Right ventricle myocardium inferior (tissue), 1 donor: ENCODE measurements at regions not wholly inside any gene's neighbourhood (a gene's known extent, or its start where the extent isn't known, plus 50 kb on each side); places are given as distances from the start of the nearest gene placed in this dataset. TPM values are rescaled to one million over a fixed set of nuclear protein-coding genes. Genes with fewer than 3 reads are reported as not detected.
"Not testable (repeated sequence)": the region's sequence is repeated elsewhere in the genome, so short reads cannot be mapped to it uniquely, and the experiment has no call there.

ENCODE experiments used
- ATAC-seq: fragments of 200-7000 bp; cut with Tn5 transposase; one replicate; pipeline ENCODE4 v1.9.1; 2020; ENCODE audit warnings: mild to moderate bottlenecking, moderate library complexity
- DNase-seq: peaks from one replicate; pipeline ENCODE4 v3.0.0; 2021; ENCODE audit errors: missing footprints
- intact Hi-C: fragments of 100-400 bp; cut with DNase I; formaldehyde crosslinking; loops from one replicate; pipeline ENCODE4 v1.11.0; 2022
- microRNA-seq: library from miRNA; unstranded; fragments of <30 nt; microRNA quantifications from one replicate; pipeline ENCODE4 v1.2.0, GENCODE V29; 2020
- donor health status: DM: no; HTN: yes; CAD: no; lungs with severe emphysema.

DNA sequence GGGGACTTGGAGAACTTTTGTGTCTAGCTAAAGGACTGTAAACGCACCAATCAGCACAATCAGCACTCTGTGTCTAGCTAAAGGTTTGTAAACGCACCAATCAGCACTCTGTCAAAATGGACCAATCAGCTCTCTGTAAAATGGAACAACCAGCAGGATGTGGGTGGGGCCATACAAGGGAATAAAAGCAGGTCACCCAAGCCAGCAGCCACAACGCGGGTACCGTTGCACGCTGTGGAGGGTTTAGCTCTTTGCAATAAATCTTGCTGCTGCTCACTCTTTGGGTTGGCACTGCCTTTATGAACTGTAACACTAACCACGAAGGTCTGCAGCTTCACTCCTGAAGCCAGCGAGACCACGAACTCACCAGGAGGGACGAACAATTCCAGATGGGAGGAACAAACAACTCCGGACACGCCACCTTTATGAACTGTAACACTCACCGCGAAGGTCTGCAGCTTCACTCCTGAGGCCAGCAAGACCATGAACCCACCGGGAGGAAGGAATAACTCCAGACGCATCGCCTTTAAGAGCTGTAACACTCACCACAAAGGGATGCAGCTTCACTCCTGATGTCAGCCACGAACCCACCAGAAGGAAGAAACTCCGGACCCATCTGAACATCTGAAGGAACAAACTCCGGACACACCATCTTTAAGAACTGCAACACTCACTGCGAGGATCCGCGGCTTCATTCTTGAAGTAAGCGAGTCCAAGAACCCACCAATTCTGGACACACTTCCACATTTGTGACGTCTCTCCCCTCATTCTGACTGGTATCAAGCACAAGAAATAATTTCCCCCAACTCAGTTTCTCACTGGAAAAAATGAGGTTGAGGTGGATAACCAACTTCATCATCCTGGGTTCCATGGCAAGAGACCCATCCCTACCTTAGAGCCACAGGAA lies 227.3 kb upstream of the AMIGO2 start:
- intact Hi-C loops, result loop anchor here (5.0 kb wide), 2 partner anchors 225 to 275 kb away; no protein-coding TSS in a partner anchor
- ATAC-seq, DNase-seq: not testable (repeated sequence)

DNA sequence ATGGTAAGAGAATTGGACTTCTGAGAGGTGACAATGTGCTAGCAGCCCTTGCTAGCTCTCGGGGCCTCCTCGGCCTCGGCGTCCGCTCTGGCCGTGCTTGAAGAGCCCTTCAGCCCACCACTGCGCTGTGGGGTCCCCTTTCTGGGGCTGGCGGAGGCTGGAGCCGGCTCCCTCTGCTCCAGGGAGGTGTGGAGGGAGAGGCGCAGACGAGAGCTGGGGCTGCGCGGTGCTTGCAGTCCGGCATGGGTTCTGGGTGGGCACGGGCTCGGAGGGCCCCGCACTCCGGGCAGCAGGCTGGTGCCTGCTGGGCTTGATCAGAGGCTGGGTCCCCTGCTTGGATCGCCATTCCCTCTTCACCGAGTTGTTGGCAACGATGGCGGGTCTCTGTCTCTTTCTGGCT lies 226.4 kb upstream of the AMIGO2 start:
- intact Hi-C loops, result loop anchor here (5.0 kb wide), 2 partner anchors 224 to 274 kb away; no protein-coding TSS in a partner anchor
- no peak for ATAC-seq
- no peak for DNase-seq

DNA sequence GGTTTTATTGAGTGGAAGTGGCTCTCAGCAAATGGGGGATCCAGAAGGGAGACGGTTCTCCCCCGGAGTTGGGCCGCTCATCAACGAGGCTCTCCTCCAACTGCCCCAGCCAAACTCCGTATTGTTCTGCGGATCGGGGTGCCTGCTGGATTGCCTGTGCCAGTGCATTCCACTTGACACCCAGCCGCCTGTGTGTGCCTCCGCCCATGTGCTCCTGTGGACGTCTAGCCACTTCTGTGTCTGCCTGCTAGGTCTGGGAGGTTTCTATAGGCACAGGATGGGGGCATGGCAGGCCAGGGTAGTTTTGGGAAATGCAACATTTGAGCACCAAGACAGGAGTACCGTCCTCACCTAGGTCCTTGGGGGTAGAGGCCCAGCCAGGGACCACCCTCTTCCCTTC lies 225.7 kb upstream of the AMIGO2 start:
- intact Hi-C loops, result loop anchor here (5.0 kb wide), 2 partner anchors 223 to 273 kb away; no protein-coding TSS in a partner anchor
- ATAC-seq, result no peak
- no peak for DNase-seq

DNA sequence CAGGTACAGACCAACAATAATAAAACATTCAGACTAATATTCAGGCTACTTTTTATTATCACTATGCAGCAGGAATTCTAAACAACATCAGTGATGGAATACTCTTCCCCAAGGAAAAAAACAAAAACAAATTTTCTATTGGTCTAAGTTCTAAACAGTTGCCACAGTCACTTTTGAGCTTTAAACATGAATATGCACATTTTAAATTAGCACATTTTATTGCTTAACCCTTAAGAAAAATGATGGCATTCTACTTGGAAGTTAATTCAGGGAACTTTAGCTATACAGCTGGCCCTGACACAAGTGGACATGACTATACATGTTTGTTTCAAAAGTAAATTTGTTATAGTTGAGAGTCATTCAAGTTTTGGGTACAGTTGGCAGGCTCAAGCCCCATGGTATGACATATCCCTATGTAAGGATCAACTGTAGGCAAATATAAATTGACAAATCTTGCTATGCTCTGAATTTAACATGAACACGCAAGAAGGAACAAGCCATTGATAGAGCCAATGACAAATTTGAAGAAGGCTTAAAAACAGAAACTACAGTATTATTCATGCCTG lies 224.3 kb upstream of the AMIGO2 start:
- DNase-seq (no peak), ATAC-seq (no peak)
- intact Hi-C loops, result no loop called here

DNA sequence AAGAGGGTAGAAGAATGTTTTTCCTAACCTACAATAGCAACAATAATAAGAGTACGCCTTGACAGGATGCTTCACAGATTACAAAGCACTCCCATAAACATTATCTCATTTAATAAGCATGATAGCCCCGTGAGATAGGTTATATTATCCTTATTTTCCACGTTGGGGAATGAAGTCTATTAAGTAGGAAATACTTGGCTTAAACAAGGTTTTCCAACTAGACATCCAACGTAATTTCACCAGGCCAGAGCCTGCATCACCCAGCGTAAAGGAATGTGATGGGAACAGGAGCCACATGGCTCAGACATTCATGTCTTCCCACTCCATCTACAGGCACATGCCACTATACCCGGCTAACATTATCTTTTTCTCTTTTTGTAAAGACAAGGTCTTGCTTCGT lies 223.4 kb upstream of the AMIGO2 start:
- intact Hi-C loops, result no loop called here
- DNase-seq (no peak), ATAC-seq (no peak)

DNA sequence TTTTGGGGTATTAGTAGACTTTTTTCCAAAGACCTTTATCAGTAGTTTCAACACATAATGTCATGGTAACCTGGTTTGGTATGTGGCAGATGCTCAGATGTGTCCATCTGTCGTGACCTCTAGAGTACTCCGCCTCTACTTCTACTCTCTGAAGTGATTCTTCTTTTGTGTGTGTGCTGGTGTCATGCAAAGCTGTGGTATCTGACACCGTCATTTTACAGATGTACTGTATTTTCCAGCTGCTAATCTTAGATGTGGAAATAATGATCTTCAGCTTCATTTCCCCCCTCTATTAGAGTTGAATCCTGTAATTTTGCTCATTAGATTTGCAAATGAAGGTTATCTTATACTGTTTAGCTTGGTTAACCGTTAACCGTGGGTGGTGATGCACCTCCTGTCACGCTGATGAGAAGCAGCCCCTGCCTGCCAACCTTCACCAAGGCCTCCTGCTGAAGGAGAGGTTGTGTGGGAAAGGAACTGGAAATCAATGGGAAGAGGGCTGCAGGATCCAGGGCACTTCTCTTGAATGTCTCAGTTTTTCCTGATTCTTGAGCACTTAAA lies 222.4 kb upstream of the AMIGO2 start:
- intact Hi-C loops, result no loop called here
- DNase-seq (no peak), ATAC-seq (no peak)

DNA sequence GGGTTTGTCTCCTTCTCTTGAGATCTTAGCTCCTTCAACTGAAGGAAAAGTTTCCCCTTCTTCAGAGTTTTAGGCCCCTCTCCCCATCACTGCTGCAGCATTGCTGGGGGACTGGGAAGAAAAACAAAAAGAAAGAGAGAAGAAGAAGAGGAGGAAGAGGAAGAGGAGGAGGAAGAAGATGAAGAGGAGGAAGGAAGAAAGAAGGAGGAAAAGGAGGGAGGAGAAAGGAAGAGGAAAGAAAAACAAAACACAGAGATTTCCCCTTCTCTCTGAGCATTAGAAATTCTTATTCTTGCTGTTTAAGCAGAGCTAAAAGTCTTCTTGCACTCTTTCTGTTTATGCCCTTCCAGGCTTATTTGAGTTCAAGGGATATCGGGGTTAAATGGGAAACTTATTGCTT lies 219.8 kb upstream of the AMIGO2 start:
- DNase-seq (no peak), ATAC-seq (no peak)
- intact Hi-C loops, result no loop called here

DNA sequence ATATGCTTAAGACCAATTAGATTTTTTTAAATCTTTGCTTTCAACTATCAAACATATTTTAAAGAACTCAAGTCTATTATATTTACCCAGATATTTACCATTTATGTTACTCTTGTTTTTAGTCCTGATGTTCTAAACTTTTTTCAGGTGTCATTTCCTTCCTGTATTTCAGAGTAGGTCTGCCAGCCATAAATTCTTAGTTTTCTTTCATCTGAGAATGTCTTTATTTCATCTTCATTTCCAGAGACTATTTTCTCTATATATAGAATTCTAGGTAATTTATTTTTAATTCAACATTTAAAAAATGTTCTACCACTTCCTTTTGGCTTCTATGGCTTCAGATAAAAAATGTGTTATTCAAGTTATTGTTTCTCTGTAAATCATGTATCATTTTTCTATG lies 218.2 kb upstream of the AMIGO2 start:
- DNase-seq (no peak), ATAC-seq (no peak)
- intact Hi-C loops, result no loop called here

DNA sequence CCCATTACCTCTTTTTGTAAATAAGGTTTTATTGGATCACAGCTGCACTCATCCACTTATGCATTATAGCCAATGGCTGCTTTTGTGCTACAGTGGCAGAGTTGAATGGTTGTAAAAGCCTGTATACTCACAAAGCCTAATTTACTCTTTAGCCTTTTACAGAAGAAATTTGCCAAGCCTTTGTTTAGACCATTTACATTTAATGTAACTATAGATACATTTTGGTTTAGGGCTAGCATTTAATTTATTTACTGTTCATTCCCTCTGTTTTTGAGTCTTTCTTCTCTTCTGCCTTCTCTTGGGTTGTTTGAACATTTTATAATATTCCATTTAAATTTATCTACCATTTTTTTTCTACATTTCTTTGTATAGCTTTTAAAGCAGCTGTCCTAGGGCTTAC lies 217.1 kb upstream of the AMIGO2 start:
- intact Hi-C loops, result no loop called here
- no peak for ATAC-seq
- DNase-seq, result no peak

DNA sequence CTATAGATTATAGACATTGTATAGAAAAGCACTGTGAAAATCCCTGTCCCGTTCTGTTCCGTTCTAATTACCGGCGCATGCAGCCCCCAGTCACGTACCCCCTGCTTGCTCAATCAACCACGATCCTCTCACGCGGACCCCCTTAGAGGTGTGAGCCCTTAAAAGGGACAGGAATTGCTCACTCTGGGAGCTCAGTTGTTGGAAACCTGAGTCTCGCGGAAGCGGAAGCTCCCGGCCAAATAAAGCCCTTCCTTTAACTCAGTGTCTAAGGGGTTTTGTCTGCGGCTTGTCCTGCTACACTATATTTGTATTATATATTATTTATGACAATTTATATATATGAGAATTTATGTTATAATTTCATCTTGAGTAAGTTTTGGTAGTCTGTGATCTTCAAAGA lies 213.6 kb upstream of the AMIGO2 start:
- ATAC-seq, result no peak
- intact Hi-C loops, result no loop called here
- no peak for DNase-seq

DNA sequence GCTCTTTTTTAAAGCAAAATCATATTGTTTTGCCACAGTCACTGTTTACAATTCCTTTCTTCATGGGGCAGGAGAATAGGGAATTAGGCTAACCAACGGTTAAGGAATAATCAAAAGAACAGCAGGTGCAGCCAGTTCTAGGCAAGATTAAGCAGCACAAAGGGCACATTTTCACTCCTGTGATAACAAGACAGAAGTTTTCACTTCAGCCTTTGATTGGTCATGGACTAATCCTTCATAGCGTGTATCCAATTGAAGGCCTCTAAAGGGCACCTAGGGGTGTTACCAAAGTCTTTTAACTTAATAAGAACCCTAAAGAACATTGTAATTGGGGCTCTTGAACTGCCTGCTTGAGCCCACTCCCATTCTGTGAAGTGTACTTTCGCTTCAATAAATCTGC lies 206.9 kb upstream of the AMIGO2 start:
- DNase-seq (no peak), ATAC-seq (no peak)
- intact Hi-C loops, result no loop called here

Small RNAs in the stretch of these regions (microRNA-seq; reads per million reads assigned to microRNA genes)
- not detected for gene MIR4494
